Gastrocnemius medialis (tissue), 4 donors: ENCODE measurements at regions not wholly inside any gene's neighbourhood (a gene's known extent, or its start where the extent isn't known, plus 50 kb on each side); places are given as distances from the start of the nearest gene placed in this dataset.

Source experiments
- ATAC-seq, 2 donors: fragments of 150-250 bp; one replicate each; pipeline ENCODE4 v1.9.1; 2016
- DNase-seq, 2 donors: peaks; one replicate each; pipeline ENCODE4 v3.0.0-alpha.2; 2019
- H3K27ac ChIP-seq, 4 donors: fragments of 200-600 bp; sonication (generic); 1 replicate in 1 of 4; 2 replicates in 3 of 4; pipeline ENCODE4 v1.5.1; 2016 to 2018; ENCODE audit warnings: mild to moderate bottlenecking in 2 of 4, moderate library complexity in 1 of 4
- H3K27me3 ChIP-seq, 3 donors: fragments of 200-600 bp; sonication (generic) in 2 of 3; 1 replicate in 1 of 3; 2 replicates in 2 of 3; pipeline versions ENCODE4 v1.5.1 to v1.6.0; 2016 to 2019; ENCODE audit warnings: mild to moderate bottlenecking in 1 of 3, moderate library complexity in 1 of 3
- H3K36me3 ChIP-seq, 2 donors: fragments of 200-600 bp; sonication (generic) in 1 of 2; one replicate each; pipeline ENCODE4 v1.5.1; 2017 to 2018
- H3K4me1 ChIP-seq, 2 donors: fragments of 200-600 bp; sonication (generic) in 1 of 2; one replicate each; pipeline ENCODE4 v1.5.1; 2016 to 2017; ENCODE audit warnings: mild to moderate bottlenecking in 2 of 2
- H3K4me3 ChIP-seq, 4 donors: fragments of 200-600 bp; sonication (generic) in 3 of 4; 1 replicate in 1 of 4; 2 replicates in 3 of 4; pipeline ENCODE4 v1.5.1; 2016 to 2019; ENCODE audit warnings: mild to moderate bottlenecking in 2 of 4
- H3K9me3 ChIP-seq, 3 donors: fragments of 200-600 bp; sonication (generic) in 2 of 3; 1 replicate in 1 of 3; 2 replicates in 2 of 3; pipeline ENCODE4 v1.5.1; 2016 to 2019
- POLR2A ChIP-seq, 2 donors: fragments of 450-650 bp; IDR thresholded peaks; one replicate each; pipeline ENCODE4 v1.6.1; 2017; ENCODE audit warnings: antibody characterized with exemption in 2 of 2, mild to moderate bottlenecking in 2 of 2, moderate library complexity in 2 of 2
- in situ Hi-C, 4 donors: fragments of 200-750 bp; cut with MboI; loops; one replicate each; pipeline versions ENCODE4 v1.15.0 to v1.8.0; 2017; ENCODE audit warnings: low sequenced_read_pairs in 4 of 4
- intact Hi-C: fragments of 100-400 bp; cut with DNase I; formaldehyde crosslinking; loops from one replicate; pipeline ENCODE4 v1.15.1; 2023; ENCODE audit warnings: low total_unique reads
- TF ChIP-seq, protein P1 (sequence below), 5 experiments: fragments of 450-650 bp in 3 of 5; fragments of 200-600 bp in 2 of 5; sonication (generic) in 2 of 5; IDR thresholded peaks in 4 of 5; conservative IDR thresholded peaks in 1 of 5; 1 replicate in 4 of 5; 2 replicates in 1 of 5; pipeline ENCODE4 v1.5.1; 2016 to 2019; ENCODE audit warnings: antibody characterized with exemption in 5 of 5, mild to moderate bottlenecking in 3 of 5, moderate library complexity in 3 of 5

DNA sequence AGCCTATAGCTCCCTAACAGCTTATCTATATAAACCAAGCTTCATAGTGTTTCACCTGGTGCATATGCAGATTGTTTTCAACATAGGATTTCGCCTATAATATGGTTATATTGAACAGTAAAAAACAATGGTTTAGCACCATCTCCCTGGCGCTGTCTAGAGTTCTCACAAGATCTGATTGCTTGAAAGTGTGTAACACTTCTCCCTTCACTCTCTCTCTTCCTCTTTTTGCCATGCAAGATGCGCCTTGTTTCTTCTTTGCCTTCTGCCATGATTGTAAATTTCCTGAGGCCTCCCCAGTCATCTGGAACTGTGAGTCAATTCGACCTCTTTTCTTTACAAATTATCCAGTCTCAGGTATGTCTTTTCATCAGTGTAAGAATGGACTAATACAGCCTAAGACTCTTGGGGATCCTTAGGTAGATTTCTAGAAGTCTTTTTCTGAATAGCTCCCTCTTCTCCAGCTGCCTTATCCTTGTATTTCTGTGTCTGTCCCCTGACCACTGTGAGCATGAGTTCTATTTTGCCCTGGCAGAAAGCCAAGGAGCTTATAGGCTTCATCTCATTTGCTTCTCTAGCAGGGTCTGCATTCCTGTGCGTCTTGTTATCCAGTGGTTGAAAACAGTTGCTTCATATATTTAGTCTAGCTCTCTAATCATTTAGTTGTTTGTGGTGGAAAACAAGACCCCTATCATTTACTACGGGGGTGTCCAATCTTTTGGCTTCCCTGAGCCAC lies 401.6 kb downstream of the GPD2 start:
- H3K27me3 ChIP-seq, result no peaks in the 10 kb centered on the region
- no peak for DNase-seq
- no peaks in the 10 kb centered on the region for H3K4me1 ChIP-seq
- H3K4me3 ChIP-seq, result no peak overlapping the region
- TF ChIP-seq POLR2A (IDR thresholded peaks at IDR 0.05), result no peak
- TF ChIP-seq, protein P1, sequence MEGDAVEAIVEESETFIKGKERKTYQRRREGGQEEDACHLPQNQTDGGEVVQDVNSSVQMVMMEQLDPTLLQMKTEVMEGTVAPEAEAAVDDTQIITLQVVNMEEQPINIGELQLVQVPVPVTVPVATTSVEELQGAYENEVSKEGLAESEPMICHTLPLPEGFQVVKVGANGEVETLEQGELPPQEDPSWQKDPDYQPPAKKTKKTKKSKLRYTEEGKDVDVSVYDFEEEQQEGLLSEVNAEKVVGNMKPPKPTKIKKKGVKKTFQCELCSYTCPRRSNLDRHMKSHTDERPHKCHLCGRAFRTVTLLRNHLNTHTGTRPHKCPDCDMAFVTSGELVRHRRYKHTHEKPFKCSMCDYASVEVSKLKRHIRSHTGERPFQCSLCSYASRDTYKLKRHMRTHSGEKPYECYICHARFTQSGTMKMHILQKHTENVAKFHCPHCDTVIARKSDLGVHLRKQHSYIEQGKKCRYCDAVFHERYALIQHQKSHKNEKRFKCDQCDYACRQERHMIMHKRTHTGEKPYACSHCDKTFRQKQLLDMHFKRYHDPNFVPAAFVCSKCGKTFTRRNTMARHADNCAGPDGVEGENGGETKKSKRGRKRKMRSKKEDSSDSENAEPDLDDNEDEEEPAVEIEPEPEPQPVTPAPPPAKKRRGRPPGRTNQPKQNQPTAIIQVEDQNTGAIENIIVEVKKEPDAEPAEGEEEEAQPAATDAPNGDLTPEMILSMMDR (IDR thresholded peaks at IDR 0.05 in 4 of 5, conservative IDR thresholded peaks at IDR 0.05 in 1 of 5), result no peak
- no peaks in the 10 kb centered on the region for H3K36me3 ChIP-seq
- in situ Hi-C loops, result no loop called here
- intact Hi-C loops, result no loop called here
- H3K9me3 ChIP-seq, result no peaks in the 10 kb centered on the region
- no peak for ATAC-seq
- H3K27ac ChIP-seq, result no peak overlapping the region

- no peaks in the 10 kb centered on the region for H3K4me1 ChIP-seq
- H3K4me3 ChIP-seq, result no peak overlapping the region
- TF ChIP-seq, protein P1 (IDR thresholded peaks at IDR 0.05 in 4 of 5, conservative IDR thresholded peaks at IDR 0.05 in 1 of 5), result no peak
- no peak for TF ChIP-seq POLR2A (IDR thresholded peaks at IDR 0.05)
- intact Hi-C loops (no loop called here), in situ Hi-C loops (no loop called here)
- H3K36me3 ChIP-seq, result no peaks in the 10 kb centered on the region
- no peak for ATAC-seq
- H3K27me3 ChIP-seq, result no peaks in the 10 kb centered on the region
- DNase-seq, result no peak
- H3K27ac ChIP-seq, result no peak overlapping the region
- no peaks in the 10 kb centered on the region for H3K9me3 ChIP-seq
These were observed 405.1 kb downstream of the GPD2 start for GRCh38 chr2:156841321-156841720.

GRCh38 chr2:156845806-156846558 lies 409.8 kb downstream of the GPD2 start:
- ATAC-seq, result no peak
- TF ChIP-seq, protein P1 (IDR thresholded peaks at IDR 0.05 in 4 of 5, conservative IDR thresholded peaks at IDR 0.05 in 1 of 5), result no peak
- TF ChIP-seq POLR2A (IDR thresholded peaks at IDR 0.05), result no peak
- in situ Hi-C loops, result no loop called here

DNA sequence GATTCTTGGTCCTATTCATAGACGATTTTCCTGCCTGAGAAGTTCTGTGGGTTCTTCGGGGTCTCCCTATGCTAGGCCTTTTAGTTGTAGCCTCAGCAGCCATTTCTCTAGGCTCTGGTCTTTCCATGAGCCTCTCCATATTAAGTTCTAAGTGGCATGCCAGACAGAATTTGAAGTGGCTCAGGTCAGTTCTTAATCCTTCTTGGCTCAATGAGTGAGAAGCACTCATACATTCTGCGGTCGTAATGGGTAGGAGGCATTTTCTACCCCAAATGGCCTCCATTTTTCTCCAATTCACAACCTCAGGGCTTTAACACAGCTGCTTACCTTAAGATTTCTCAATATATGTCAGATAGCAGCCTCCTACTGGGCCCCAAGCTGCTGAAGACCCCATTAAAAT lies 405.3 kb upstream of the GALNT5 start:
- in situ Hi-C loops, result no loop called here
- no peaks in the 10 kb centered on the region for H3K27me3 ChIP-seq
- H3K9me3 ChIP-seq, result no peaks in the 10 kb centered on the region

More at GRCh38 chr2:156845806-156846558, 409.8 kb downstream of the GPD2 start:
- no peak overlapping the region for H3K4me3 ChIP-seq
- no peaks in the 10 kb centered on the region for H3K27me3 ChIP-seq
- no peaks in the 10 kb centered on the region for H3K9me3 ChIP-seq
- H3K36me3 ChIP-seq, result no peaks in the 10 kb centered on the region
- H3K27ac ChIP-seq, result no peak overlapping the region
- intact Hi-C loops, result no loop called here
- no peaks in the 10 kb centered on the region for H3K4me1 ChIP-seq
- DNase-seq, result no peak

More for the DNA sequence above, 405.3 kb upstream of the GALNT5 start:
- DNase-seq, result no peak
- TF ChIP-seq, protein P1 (IDR thresholded peaks at IDR 0.05 in 4 of 5, conservative IDR thresholded peaks at IDR 0.05 in 1 of 5), result no peak
- no peak for TF ChIP-seq POLR2A (IDR thresholded peaks at IDR 0.05)
- no peak for ATAC-seq
- intact Hi-C loops, result no loop called here
- H3K36me3 ChIP-seq, result no peaks in the 10 kb centered on the region
- H3K27ac ChIP-seq, result no peak overlapping the region
- no peak overlapping the region for H3K4me3 ChIP-seq
- H3K4me1 ChIP-seq, result no peaks in the 10 kb centered on the region
